ENCODE measurements at regions not wholly inside any gene's neighbourhood (a gene's known extent, or its start where the extent isn't known, plus 50 kb on each side); places are given as distances from the start of the nearest gene placed in this dataset.

- TF ChIP-seq, protein P1, sequence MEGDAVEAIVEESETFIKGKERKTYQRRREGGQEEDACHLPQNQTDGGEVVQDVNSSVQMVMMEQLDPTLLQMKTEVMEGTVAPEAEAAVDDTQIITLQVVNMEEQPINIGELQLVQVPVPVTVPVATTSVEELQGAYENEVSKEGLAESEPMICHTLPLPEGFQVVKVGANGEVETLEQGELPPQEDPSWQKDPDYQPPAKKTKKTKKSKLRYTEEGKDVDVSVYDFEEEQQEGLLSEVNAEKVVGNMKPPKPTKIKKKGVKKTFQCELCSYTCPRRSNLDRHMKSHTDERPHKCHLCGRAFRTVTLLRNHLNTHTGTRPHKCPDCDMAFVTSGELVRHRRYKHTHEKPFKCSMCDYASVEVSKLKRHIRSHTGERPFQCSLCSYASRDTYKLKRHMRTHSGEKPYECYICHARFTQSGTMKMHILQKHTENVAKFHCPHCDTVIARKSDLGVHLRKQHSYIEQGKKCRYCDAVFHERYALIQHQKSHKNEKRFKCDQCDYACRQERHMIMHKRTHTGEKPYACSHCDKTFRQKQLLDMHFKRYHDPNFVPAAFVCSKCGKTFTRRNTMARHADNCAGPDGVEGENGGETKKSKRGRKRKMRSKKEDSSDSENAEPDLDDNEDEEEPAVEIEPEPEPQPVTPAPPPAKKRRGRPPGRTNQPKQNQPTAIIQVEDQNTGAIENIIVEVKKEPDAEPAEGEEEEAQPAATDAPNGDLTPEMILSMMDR (IDR thresholded peaks at IDR 0.05; ENCODE audit: extremely low read depth in 1 of 2, insufficient read depth in 1 of 2, low read depth in 1 of 2, low read length in 2 of 2) = no peak
- TF ChIP-seq POLR2A (IDR thresholded peaks at IDR 0.05; ENCODE audit: low read depth, low read length) (no peak), POLR2AphosphoS5 (IDR thresholded peaks at IDR 0.05; ENCODE audit: insufficient read depth, low read depth, low read length) (no peak), MYC (IDR thresholded peaks at IDR 0.05; ENCODE audit: low read depth, low read length) (no peak), JUN (IDR thresholded peaks at IDR 0.05; ENCODE audit: borderline replicate concordance, insufficient read depth, insufficient read length, low read depth) (no peak), EZH2 (IDR thresholded peaks at IDR 0.05; ENCODE audit: borderline replicate concordance, low read depth, low read length, severe bottlenecking) (no peak), FOS (IDR thresholded peaks at IDR 0.05; ENCODE audit: borderline replicate concordance, insufficient read depth, low read length) (no peak), MAX (IDR thresholded peaks at IDR 0.05; ENCODE audit: insufficient read depth, insufficient read length) (no peak), GATA2 (IDR thresholded peaks at IDR 0.05; ENCODE audit: insufficient read depth, insufficient read length, low read depth, low read length) (no peak)
Measured at GRCh38 chr5:62142351-62142750, 163.7 kb upstream of the KIF2A start.
